GM21619 (cell line): ENCODE measurements at regions not wholly inside any gene's neighbourhood (a gene's known extent, or its start where the extent isn't known, plus 50 kb on each side); places are given as distances from the start of the nearest gene placed in this dataset.

ENCODE experiments used
- ATAC-seq: cut with Tn5 transposase; IDR thresholded peaks from one replicate; pipeline ENCODE4 v1.9.1; 2021; ENCODE audit not compliant: unreplicated experiment

- ATAC-seq: no peak
These were observed 53.5 kb upstream of the FAM9B start for GRCh38 chrX:9087271-9088040.

GRCh38 chrX:9088896-9089295 lies 55.0 kb upstream of the FAM9B start:
- ATAC-seq: no peak

- no peak for ATAC-seq
These were observed 56.8 kb upstream of the FAM9B start for GRCh38 chrX:9090766-9091165.

GRCh38 chrX:9091258-9091657 lies 57.3 kb upstream of the FAM9B start:
- no peak for ATAC-seq

- no peak for ATAC-seq
These were observed 69.0 kb upstream of the FAM9B start for GRCh38 chrX:9102956-9103355.

GRCh38 chrX:9108054-9108453 lies 74.1 kb upstream of the FAM9B start:
- ATAC-seq: no peak

GRCh38 chrX:9110808-9111207 lies 76.9 kb upstream of the FAM9B start:
- no peak for ATAC-seq

- ATAC-seq: no peak
These were observed 80.3 kb upstream of the FAM9B start for GRCh38 chrX:9114245-9114644.

GRCh38 chrX:9117851-9118250 lies 83.9 kb upstream of the FAM9B start:
- no peak for ATAC-seq

GRCh38 chrX:9122519-9123245 lies 88.8 kb upstream of the FAM9B start:
- ATAC-seq: no peak

GRCh38 chrX:9127986-9128385 lies 94.1 kb upstream of the FAM9B start:
- no peak for ATAC-seq

- no peak for ATAC-seq
These were observed 96.1 kb upstream of the FAM9B start for GRCh38 chrX:9130031-9130430.

GRCh38 chrX:9131066-9131465 lies 97.1 kb upstream of the FAM9B start:
- ATAC-seq: no peak

GRCh38 chrX:9132036-9132638 lies 98.2 kb upstream of the FAM9B start:
- no peak for ATAC-seq

- no peak for ATAC-seq
These were observed 99.5 kb upstream of the FAM9B start for GRCh38 chrX:9133426-9133825.

- ATAC-seq: no peak
These were observed 100.4 kb upstream of the FAM9B start for GRCh38 chrX:9134366-9134765.

- no peak for ATAC-seq
These were observed 102.1 kb upstream of the FAM9B start for GRCh38 chrX:9135901-9136510.

GRCh38 chrX:9137152-9137551 lies 103.2 kb upstream of the FAM9B start:
- no peak for ATAC-seq

- no peak for ATAC-seq
These were observed 107.6 kb upstream of the FAM9B start for GRCh38 chrX:9141496-9141895.

- ATAC-seq: no peak
These were observed 110.8 kb upstream of the FAM9B start for GRCh38 chrX:9144701-9145241.

GRCh38 chrX:9146657-9147056 lies 112.7 kb upstream of the FAM9B start:
- no peak for ATAC-seq
